HuH-7 (cell line): ENCODE measurements at regions not wholly inside any gene's neighbourhood (a gene's known extent, or its start where the extent isn't known, plus 50 kb on each side); places are given as distances from the start of the nearest gene placed in this dataset.

Experiments
- DNase-seq: peaks from one replicate; pipeline ENCODE4 v3.0.0; 2011; ENCODE audit warnings: low spot score

DNA sequence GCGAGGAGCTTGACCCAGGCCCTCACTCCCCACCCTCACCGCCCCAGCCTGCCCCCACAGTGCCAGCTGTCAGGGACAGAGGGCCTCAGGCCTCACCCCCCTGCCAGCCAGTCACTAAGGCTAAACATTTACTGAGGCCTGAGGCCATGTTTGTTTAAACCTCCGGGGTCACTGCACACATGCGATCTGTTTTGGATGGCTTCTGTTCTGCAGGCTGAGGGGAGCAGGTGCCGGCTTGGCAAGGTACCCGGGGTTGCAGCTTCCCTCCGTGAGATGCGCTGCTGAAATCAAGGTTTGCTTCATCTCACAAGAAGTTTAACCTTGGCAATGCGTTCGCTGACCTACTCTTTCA lies 103.3 kb upstream of the BOD1 start:
- DNase-seq = peak; percentile 53

DNA sequence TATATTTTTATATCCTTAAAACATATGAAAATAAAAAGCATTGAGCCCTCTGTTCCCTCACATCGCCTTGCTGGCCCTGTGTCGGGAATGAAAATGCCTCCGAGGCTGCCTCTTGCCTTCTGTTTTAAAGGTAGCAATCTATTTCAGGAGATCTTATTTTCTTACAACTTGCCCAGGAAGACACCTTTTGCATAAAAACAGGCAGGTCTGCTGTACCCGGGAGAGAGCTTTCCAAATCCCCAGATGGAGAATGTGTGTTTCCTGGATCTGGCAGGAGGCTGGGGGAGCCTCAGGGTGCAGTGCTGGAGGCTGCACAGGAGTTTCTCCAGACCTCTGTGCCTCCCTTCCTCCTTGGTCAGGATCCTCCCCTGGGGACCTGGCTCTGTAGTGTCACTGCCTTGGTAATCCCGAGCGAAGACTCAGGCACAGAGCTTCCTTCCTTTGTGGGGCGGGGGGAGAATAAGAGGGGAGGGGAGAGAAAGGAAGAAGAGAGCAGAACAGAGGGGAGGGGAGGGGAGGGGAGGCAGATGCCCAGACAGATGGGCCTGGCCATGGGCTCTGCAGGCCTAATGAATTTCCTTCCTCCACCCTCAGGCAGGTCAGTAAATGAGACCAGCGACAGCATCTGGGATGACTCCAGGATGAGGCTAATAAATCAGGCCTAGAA lies 104.0 kb upstream of the BOD1 start:
- DNase-seq = no peak

DNA sequence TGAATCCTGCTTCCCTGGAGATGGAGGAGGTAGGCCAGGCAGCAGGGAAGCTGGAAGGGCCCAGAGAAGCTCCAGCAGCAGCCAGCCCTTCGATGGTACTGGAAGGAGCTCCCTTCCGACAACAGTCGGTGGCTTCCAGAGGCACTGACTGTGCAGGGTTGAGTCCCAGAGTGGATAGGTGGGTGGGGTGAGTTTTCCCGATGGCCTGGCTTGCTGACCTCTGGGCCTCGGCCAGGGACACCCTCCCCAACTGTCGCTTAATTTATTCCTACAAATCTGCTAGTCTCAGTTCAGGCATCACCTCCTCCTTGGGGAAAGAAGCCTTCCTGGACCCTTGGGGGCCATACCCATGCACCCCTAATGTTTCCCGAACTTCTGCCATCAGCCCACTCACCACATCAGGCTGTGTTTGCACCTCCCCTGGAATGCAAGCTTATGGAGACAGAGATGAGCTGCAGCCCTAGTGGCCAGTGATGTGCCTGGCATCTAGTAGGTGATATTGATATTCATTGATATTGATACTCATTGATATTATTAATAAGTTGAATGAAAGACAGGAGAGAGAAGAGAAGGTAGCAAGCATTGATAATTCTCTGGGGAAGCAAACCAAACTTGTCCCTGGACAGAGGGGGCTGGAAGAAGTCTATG lies 104.6 kb upstream of the BOD1 start:
- no peak for DNase-seq

DNA sequence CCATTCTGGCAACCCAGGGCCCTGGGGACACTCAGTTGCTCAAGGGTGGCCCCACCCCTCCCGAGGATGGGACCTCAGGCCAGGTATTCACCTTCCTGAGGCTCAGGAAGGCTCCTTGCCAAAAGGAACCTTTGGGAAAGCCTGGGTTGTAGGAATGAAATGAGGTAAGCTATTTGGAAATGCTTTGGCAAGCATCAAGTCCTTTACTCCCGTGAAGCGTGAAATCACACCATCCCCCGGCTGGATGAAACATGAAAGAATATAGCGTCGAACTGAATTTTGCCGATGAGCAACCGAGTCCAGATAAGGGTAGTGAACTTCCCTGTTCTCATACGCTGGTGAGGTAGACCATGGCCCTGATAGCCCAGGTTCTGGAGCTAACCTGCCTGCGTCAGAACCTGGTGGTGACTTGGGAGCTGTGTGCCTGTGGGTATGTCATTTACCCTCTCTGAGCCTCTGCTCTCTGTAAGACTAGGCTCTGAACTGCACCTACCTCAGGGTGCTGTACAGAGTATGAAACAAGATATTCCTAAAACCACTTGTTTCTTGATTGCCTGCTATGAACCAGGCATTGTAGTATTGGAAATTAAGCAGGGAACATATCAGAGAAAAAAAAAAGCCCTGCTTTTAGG lies 105.3 kb upstream of the BOD1 start:
- DNase-seq = no peak

DNA sequence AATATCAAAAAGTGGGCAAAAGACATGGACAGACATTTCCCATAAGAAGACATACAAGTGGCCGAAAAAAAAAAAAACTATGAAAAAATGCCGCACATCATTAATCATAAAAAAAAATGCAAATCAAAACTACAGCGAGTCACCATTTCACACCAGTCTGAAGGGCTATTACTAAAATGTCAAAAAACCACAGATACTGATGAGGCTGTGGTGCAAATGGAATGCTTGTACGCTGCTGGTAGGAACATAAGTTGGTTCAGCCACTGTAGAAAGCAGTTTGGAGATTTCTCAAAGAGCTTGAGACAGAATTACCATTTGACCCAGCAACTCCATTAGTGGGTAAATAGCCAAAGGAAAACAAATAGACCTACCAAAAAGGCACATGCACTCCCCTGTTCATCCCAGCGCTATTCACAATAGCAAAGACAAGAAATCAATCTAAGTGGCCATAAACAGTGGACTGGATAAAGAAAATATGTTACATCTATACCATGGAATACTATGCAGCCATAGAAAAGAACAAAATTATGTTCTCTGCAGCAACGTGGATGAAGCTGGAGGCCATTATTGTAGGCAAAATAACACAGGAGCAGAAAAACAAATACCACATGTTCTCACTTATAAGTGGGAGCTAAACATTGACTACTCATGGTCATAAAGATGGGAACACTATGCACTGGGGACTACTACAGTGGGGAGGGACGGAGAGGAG lies 110.6 kb upstream of the BOD1 start:
- DNase-seq = no peak

DNA sequence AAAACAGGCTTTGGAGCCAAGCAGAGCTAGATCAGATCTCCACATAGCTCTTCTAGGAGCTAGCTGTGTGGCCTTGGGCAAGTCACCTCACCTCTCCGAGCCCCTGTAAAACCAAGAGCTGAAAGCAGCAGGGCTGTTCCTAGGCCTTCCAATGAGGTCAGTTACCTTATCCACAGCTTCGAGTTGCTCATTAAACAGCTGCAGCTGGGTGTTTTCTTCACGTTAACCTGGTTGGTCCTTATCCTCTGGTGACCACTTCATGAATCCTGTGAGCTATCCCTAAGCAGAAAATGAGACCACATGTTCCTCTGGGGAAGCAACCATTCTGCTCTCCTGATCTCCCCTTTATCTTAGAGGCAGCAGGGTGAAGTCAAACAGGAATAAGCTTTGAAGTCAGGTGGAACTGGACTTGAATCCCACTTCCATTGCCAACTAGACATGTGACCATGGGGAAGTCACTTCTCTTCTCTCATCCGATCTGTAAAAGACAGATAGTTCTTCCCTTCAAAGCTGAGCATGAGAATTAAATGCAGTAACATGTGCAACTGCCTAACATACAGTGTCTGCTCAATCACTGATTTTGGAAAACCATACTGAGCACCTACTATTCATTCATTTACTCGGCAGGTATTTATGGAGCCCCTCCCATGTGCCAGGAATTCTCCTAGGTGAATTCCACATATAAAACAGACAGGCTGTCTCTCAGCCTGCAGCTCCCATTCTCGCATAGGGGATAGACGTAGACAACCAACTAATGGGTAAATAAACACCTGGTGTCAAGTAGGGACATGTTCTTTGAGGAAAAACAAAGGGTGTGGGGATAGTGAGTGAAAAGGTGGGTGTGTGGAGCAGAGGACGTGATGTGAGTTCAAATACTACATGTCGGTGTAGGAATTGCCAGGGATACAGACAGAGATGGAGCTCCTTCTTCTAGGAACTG lies 111.7 kb upstream of the BOD1 start:
- DNase-seq = no peak

DNA sequence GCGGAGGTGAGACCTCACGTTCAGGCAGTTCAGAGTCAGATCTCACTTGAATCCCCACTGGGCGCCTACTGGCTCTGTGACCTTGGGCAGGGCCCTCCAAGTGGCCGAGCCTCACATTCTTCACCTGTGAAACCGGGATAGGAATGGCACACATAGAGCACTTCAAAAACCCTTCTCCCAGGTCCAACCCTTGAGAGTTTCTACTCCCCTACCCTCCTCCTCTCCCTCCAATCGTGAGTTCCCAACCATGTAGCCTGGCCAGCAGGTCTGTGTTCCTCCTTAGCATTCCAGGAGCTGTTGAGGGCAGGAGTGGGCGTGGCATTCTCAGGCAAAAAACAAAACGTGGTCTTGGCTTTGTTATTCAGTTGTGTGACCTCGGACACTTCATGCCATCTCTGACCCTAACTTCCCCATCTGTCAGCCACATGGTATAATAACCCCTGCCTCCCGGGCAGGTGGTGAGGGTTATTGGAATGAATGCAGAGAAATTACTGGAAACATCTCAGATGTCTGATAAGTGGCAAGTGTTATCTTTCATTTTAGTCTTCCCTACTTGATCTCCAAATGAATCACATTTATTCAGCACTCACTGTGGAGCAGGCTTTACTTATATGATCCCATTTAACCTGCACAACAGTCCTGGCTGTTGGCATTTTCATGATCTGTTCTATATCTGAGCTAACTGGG lies 112.8 kb upstream of the BOD1 start:
- no peak for DNase-seq

DNA sequence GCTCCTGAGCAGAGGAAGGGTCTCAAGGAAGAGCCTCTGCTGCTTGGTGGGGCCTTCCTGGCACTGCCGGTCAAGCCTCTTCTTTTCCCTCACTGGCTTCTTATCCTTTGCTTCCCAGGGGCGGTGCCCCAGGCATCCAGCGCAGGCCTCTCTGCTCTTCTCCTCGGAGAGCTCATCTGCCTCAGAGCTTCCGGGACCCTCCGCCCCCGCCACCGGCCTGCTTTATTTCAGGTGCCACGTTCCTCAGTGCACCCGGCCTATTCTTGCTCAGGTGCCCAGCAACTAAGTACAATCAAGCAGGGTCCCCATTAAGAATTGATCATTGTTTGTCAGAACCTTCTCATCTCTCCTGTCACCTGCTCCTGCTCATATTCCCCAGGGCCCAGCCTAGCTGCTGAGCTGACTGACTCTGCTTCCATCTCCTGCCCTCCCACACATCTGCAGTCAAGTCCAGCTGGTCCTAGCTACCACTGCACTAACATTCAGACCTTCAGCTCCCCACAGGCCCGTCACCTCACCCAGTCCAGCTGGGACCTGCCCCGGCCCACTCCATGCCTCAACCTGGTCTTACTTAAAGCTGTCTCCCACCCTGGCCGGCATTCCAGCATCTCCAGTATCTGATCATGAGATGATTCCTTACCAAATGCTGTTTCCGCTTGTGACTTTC lies 114.3 kb upstream of the BOD1 start:
- DNase-seq = no peak

DNA sequence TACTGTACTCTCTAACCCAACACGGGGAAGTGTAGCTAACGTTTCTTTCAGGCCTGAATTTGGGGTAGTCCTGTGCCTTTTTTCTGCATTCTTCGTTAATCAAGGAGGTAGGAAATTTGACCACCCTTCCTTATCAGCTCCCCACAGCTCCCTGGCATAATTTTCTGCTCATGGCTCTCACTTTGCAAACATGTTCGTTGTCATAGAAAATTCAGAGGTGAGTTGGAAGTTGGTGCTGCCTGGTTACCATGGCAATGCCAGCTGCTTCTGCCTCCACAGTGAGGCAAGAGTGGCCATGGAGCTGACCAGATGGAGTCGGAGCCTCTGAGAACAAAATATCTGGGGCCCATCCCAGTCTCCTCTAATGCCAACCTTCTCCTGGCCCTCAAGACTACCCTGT lies 116.6 kb upstream of the BOD1 start:
- no peak for DNase-seq

DNA sequence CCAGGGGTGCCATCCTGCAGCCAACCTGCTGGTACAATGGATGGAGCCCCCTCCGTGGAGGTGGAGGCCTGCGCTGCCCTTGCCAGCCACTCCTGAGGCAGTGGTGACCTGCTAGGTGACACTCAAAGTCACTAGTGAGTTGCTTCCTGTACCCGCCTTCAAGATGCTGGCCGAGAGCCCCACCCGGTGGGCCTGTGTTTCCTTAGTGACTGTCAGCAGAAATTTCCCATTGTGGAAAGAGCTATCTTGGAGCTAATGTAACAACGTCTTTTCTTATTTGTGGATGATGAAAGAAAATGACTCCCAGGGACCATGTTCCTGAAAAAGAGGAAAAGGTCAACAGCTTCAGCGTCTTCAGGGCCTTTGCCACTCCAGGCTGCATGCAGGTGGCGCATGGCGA lies 117.0 kb upstream of the BOD1 start:
- DNase-seq = no peak

DNA sequence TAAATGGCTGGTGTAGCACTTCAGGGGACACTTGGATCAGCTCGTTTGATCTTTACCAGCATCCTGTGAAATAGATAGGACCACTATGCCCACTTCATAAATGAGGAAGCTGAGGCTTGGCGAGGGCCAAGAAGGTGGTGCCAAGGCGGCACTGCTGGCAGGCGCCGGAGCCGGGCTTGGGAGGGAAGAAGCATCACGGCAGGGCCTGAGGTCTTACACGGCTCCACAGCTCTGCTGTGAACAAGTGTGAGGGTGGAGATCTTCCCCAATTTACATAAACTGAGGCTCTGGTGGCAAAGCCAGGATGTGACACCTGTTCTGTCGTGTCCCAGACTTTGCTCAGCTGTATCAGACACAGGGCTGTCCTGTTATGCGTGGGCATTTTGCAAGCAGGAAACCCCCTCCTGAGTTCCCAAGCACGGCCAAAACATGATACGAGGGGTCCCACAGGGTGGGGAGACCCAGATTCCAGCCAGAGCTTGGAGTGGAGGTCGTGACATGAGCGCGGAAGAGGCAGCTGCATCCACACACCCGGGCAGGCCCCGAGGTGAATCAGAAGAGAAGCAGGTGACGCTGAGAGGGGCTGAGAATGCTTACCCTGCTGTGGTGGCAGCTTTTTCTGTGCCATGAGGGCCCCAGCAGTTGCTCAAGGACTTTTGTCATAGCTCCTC lies 117.5 kb upstream of the BOD1 start:
- DNase-seq = no peak

DNA sequence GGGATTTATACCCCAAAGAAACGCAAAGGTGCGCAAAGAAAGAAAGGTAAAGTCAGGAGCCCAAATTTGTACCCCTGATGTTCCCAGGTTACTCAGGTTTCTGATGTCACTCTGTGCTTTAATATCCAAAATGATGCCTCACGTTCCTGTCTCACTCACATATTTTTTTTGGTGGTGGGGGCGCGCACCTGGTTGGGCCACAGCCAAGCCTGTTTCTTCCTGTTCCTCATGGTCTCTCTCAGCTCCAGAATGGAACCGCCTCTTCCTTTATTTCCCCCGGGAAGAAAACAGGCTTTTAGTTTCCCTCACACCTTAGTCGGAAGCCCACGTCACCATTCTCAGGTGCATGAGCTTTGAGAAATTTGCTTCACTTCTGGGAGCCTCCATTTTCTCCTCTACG lies 118.3 kb upstream of the BOD1 start:
- no peak for DNase-seq

DNA sequence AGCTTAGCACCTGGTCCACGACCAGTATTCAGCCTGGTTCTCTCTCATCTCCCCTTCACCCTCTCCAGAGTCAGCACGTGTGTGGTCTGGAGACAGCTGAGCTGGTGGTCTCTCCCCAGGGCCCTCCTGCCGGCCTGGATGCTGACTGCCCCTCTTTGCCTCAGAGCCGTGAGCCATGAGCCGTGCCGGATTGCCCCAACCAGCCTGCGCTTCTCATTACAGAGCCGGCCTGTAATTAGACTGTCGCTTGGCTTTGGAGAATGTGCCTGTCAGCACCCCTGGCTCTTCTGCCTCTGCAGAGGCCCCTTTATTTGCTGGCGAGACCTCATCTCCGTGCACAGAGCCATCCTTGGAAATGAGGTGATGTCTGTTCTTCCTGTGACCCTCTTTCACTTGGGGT lies 118.7 kb upstream of the BOD1 start:
- no peak for DNase-seq

DNA sequence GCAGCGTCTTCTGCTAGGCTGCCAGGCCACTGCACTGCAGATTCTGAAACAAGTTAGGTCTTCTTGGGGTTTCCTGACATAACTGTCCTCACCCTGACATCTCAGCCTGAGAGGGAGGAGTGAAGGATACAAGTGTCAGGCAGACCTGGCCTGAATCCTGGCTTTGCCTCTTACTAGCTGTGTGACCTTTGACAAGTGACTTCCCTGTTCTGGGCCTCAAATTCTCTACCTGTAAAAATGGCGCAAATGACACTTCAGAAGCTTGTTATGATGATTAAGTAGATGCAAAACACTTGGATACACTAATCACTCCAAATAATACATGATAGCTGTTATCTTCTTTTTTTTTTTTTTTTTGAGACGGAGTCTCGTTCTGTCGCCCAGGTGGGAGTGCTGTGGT lies 119.2 kb upstream of the BOD1 start:
- no peak for DNase-seq

DNA sequence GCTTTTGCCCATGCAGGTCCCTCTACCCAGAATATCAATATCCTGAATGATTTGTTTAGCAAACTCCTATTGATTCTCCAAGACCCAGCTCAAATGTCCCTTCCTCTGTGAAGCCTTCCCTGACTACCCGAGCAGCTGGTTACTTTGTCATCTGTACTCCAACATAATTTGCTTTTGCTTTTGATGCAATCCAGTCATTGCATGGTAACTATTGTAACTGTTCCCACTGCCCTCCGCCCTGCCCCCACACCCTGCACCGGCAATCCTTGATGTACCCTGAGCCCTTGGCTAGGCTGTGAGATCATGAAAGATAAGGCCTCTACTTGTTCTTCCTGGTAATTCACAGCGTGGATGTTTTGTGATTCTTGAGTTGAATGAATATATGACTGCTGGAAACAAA lies 119.9 kb upstream of the BOD1 start:
- no peak for DNase-seq

DNA sequence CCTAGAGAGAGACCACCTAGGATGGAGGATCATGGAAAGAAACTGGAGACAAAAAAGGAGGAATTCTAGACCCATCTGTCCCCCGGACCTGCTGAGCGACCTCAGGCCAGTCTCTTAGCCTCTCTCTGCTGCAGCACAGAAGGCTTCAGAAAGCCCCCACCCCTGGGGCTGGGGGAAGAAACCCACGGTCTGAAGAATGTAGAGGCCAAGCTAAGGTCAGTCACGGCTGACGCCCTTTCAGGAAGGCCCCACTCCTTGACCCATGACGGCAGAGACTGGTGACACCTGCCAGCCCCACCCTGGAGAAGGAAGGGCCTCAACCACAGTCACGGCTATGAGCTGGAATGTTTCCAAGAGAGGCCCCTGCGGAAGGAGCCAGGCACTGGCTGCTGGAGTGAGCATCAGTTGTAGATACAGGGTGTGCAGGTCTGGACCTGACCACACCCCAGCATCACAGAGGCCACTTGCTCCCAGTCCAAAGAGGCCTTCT lies 120.5 kb upstream of the BOD1 start:
- DNase-seq = no peak

DNA sequence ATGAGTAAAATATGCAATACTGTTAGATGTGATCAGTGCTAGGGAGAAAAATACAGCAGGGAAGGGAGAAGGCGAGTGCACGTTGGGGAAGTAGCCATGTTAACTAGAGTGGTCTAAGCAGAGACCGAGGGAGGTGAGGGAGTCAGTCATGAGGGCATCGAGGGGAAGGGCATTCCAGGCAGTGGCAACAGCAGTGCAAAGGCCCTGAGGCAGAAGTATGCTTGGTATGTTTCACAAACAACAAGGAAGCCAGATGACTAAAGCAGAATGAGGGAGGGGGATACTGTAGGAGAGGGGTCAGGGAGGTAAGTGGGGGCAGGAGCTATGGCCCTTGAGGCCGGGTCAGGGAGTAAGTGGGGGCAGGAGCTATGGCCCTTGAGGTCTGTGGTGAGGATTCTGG lies 123.3 kb upstream of the BOD1 start:
- no peak for DNase-seq

DNA sequence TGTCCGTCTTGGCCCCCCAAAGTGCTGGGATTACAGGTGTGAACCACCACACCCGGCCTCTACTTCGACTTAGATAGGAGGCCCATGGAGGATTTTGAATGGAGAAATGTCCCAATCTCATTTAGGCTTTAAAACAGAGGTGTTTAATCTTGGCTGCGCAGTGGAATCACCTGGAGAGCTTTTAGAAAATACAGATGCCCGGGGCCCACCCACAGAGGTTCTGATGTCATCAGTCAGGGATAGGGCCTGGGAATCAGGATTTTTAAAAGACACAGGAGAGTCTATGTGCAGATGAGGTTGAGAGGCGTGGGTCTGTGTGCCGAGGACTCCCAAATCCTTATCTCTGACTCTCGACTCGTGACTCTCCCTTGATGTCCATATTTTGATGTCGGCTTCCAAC lies 124.0 kb upstream of the BOD1 start:
- DNase-seq = no peak

DNA sequence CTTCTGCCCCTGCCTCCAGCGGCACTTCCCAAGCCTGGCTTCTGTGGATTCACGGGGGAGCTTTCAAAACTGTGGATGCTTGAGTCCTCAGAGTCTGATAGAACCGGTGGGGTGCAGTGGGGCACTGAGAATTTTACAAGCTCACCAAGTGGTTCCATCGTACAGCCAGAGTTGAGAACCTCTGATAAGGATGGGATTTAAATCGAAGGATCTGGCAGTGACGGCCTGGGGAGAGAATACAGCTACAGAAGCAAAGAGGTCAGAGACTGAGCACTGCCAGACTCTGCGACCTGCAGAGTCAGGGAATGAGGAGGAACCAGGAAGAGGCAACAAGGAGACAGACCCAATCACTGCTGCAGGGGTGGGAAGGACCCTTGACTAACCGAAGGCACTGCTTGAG lies 124.6 kb upstream of the BOD1 start:
- DNase-seq = no peak

DNA sequence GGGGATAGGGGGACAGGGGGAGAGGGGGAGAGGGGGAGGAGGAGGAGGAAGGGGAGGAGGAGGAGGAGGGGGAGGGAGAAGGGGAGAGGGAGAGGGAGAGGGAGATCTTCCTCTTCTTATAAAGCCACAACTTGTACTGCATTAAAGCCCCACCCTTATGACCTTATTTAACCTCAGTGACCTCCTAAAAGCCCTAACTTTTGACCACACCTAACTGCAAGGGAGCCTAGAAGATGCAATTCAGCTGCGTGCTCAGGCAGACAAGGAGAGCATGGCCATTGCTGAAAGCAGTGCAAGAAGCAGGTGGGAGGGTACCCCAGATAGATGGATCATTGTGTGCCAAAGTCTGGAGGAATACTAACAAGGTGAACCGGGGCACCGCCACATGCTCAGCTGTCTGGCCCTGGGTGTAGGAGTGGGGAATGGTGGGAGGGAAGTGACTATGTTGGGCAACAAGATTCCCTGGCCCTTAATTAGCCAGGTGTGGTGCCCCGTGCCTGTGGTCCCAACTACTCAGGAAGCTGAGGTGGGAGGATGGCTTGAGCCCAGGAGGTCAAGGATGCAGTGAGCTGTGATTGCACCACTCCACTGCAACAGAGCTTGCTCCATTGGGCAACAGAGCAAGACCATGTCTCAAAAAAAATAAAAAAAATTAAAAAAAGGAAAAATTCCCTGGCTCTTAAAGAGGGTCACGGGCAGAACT lies 125.4 kb upstream of the BOD1 start:
- DNase-seq = no peak
